ENCODE measurements at regions not wholly inside any gene's neighbourhood (a gene's known extent, or its start where the extent isn't known, plus 50 kb on each side); places are given as distances from the start of the nearest gene placed in this dataset.
"Not testable (repeated sequence)": the region's sequence is repeated elsewhere in the genome, so short reads cannot be mapped to it uniquely, and the experiment has no call there.

- DNase-seq, result no peak
Measured at GRCh38 chr22:49476176-49476575, 351.5 kb downstream of the BRD1 start.

- DNase-seq, result no peak
Measured at GRCh38 chr22:49475253-49475652, 352.4 kb downstream of the BRD1 start.

- DNase-seq, result no peak
Measured at GRCh38 chr22:49473286-49473685, 354.4 kb downstream of the BRD1 start.

GRCh38 chr22:49470741-49471503, 356.8 kb downstream of the BRD1 start:
- no peak for DNase-seq

GRCh38 chr22:49469896-49470740, 357.6 kb downstream of the BRD1 start:
- no peak for DNase-seq

GRCh38 chr22:49468487-49469198, 359.0 kb downstream of the BRD1 start:
- DNase-seq, result no peak

GRCh38 chr22:49466878-49467595, 360.6 kb downstream of the BRD1 start:
- no peak for DNase-seq

- no peak for DNase-seq
Measured at GRCh38 chr22:49464037-49464436, 363.6 kb downstream of the BRD1 start.

GRCh38 chr22:49462795-49463194, 364.9 kb downstream of the BRD1 start:
- DNase-seq, result no peak

GRCh38 chr22:49462291-49462690, 365.4 kb downstream of the BRD1 start:
- DNase-seq, result no peak

GRCh38 chr22:49461674-49462073, 366.0 kb downstream of the BRD1 start:
- DNase-seq, result no peak

GRCh38 chr22:49460592-49461281, 366.9 kb downstream of the BRD1 start:
- DNase-seq, result no peak

- DNase-seq, result no peak
Measured at GRCh38 chr22:49460091-49460490, 367.6 kb downstream of the BRD1 start.

GRCh38 chr22:49458708-49459099, 369.0 kb downstream of the BRD1 start:
- DNase-seq, result no peak

GRCh38 chr22:49457946-49458707, 369.5 kb downstream of the BRD1 start:
- DNase-seq, result no peak

- DNase-seq, result no peak
Measured at GRCh38 chr22:49457146-49457545, 370.5 kb downstream of the BRD1 start.

GRCh38 chr22:49455595-49455994, 372.1 kb downstream of the BRD1 start:
- DNase-seq, result no peak

GRCh38 chr22:49454726-49455125, 372.9 kb downstream of the BRD1 start:
- no peak for DNase-seq

- DNase-seq, result no peak
Measured at GRCh38 chr22:49453771-49454170, 373.9 kb downstream of the BRD1 start.

- DNase-seq, result not testable (repeated sequence)
Measured at GRCh38 chr22:49453019-49453418, 374.7 kb downstream of the BRD1 start.

- no peak for DNase-seq
Measured at GRCh38 chr22:49452362-49452946, 375.2 kb downstream of the BRD1 start.
